Epidermal melanocyte (primary cell): ENCODE measurements at regions not wholly inside any gene's neighbourhood (a gene's known extent, or its start where the extent isn't known, plus 50 kb on each side); places are given as distances from the start of the nearest gene placed in this dataset.

Experiments used
- DNase-seq: peaks from one replicate; pipeline ENCODE4 v3.0.0; 2011; ENCODE audit warnings: low spot score; ENCODE audit not compliant: insufficient read length

- no peak for DNase-seq
These were observed 690.6 kb downstream of the EPM2A start for GRCh38 chr6:145044641-145045246.

- DNase-seq: no peak
These were observed 689.7 kb downstream of the EPM2A start for GRCh38 chr6:145045582-145045981.

- DNase-seq: no peak
These were observed 687.4 kb downstream of the EPM2A start for GRCh38 chr6:145047891-145048290.

GRCh38 chr6:145051661-145052060, 683.7 kb downstream of the EPM2A start:
- no peak for DNase-seq

GRCh38 chr6:145055567-145055966, 679.8 kb downstream of the EPM2A start:
- DNase-seq: no peak

- DNase-seq: no peak
These were observed 674.6 kb downstream of the EPM2A start for GRCh38 chr6:145060714-145061113.

GRCh38 chr6:145063091-145063490, 672.2 kb downstream of the EPM2A start:
- DNase-seq: no peak

- no peak for DNase-seq
These were observed 667.9 kb downstream of the EPM2A start for GRCh38 chr6:145067430-145067829.

- no peak for DNase-seq
These were observed 666.7 kb downstream of the EPM2A start for GRCh38 chr6:145068577-145068976.

GRCh38 chr6:145069966-145070365, 665.4 kb downstream of the EPM2A start:
- DNase-seq: no peak

- no peak for DNase-seq
These were observed 664.5 kb downstream of the EPM2A start for GRCh38 chr6:145070791-145071190.

- DNase-seq: no peak
These were observed 663.5 kb downstream of the EPM2A start for GRCh38 chr6:145071836-145072235.

- no peak for DNase-seq
These were observed 661.5 kb downstream of the EPM2A start for GRCh38 chr6:145073811-145074210.

GRCh38 chr6:145074805-145075204, 660.5 kb downstream of the EPM2A start:
- DNase-seq: no peak

- no peak for DNase-seq
These were observed 659.9 kb downstream of the EPM2A start for GRCh38 chr6:145075425-145075824.

GRCh38 chr6:145076115-145076841, 659.0 kb downstream of the EPM2A start:
- DNase-seq: no peak

GRCh38 chr6:145077382-145077781, 657.9 kb downstream of the EPM2A start:
- DNase-seq: no peak

GRCh38 chr6:145080651-145081050, 654.7 kb downstream of the EPM2A start:
- DNase-seq: no peak

- no peak for DNase-seq
These were observed 653.6 kb downstream of the EPM2A start for GRCh38 chr6:145081677-145082076.

- no peak for DNase-seq
These were observed 653.0 kb downstream of the EPM2A start for GRCh38 chr6:145082359-145082758.

- no peak for DNase-seq
These were observed 649.1 kb downstream of the EPM2A start for GRCh38 chr6:145086197-145086596.

- DNase-seq: no peak
These were observed 648.3 kb downstream of the EPM2A start for GRCh38 chr6:145087034-145087433.
